Spinal cord (tissue), 9 donors: ENCODE measurements at regions not wholly inside any gene's neighbourhood (a gene's known extent, or its start where the extent isn't known, plus 50 kb on each side); places are given as distances from the start of the nearest gene placed in this dataset.

Experiments
- DNase-seq, 6 donors: peaks; one replicate each; pipeline versions ENCODE4 v3.0.0 to v3.0.0-alpha.2; 2013 to 2015; ENCODE audit warnings: low spot score in 6 of 6, low read depth in 4 of 6
- H3K27ac ChIP-seq: one replicate; pipeline ENCODE4 v1.5.1; 2013; ENCODE audit warnings: low read depth, low read length, control low read depth
- H3K27me3 ChIP-seq: one replicate; pipeline ENCODE4 v1.6.1; 2013; ENCODE audit warnings: low read length; ENCODE audit not compliant: control insufficient read depth, insufficient read depth
- H3K36me3 ChIP-seq: one replicate; pipeline ENCODE4 v1.6.1; 2013; ENCODE audit warnings: low read length; ENCODE audit not compliant: control insufficient read depth, insufficient read depth
- H3K4me1 ChIP-seq: one replicate; pipeline ENCODE4 v1.6.1; 2013; ENCODE audit warnings: low read length; ENCODE audit not compliant: control insufficient read depth, insufficient read depth
- H3K4me3 ChIP-seq: one replicate; pipeline ENCODE4 v1.5.1; 2013; ENCODE audit warnings: low read depth, low read length, control low read depth
- H3K9me3 ChIP-seq: one replicate; pipeline ENCODE4 v1.6.1; 2013; ENCODE audit warnings: low read length; ENCODE audit not compliant: control insufficient read depth, insufficient read depth
- WGBS: methylation state at CpG from one replicate; pipeline ENCODE4 v1.1.5; 2013; ENCODE audit warnings: missing lambda C conversion rate; ENCODE audit not compliant: insufficient coverage; 5-methylcytosine and 5-hydroxymethylcytosine counted together
- donor health status: healthy.

DNA sequence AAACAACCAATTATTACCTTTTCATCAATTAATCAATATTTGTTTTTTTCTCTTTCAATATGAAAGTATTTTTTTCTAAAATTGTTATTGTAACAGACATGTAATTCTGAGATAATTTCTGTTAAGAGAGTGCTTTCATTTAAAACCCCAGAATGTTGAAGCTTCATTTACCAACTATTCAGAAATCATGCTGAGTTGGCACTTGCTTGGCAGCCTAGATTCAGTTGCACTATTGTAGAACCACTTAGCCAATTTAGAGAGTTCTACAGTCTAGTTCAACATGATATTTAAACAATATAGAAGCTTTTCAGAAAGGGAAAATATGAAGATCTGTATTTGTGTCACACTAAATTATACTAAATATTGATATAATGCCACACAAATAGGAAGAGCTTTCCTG is 56.1 kb upstream of the NKAIN2 start:
- DNase-seq, result peak in 1 of 6 donors; percentile 22

DNA sequence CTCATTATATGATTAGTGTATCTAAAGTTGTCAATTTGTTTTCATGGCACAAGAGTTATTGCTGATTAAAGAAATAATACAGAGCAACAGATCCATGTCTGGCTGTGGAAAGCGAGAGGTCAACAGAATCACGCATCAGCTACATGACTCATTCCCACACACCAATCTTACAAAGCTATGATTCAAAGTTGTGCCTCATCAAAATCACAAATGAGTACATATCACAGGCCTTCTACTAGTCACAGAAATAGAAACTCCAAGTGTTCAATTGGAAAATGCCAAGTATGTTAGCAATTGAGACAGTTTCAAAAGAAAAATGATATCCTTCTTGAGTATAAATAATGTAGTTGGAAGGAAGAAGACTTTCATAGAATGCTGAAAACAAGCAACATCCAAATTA is 57.8 kb upstream of the NKAIN2 start:
- 93% methylated on average over 2 of the region's 2 CpGs for WGBS
- no peak overlapping the region for H3K4me3 ChIP-seq
- no peaks in the 10 kb centered on the region for H3K27me3 ChIP-seq
- no peak overlapping the region for H3K27ac ChIP-seq
- H3K4me1 ChIP-seq, result no peaks in the 10 kb centered on the region
- H3K9me3 ChIP-seq, result no peaks in the 10 kb centered on the region
- no peaks in the 10 kb centered on the region for H3K36me3 ChIP-seq
- peak in 1 of 6 donors; percentile 39 for DNase-seq

More for the DNA sequence above, 56.1 kb upstream of the NKAIN2 start:
- H3K36me3 ChIP-seq, result no peaks in the 10 kb centered on the region
- H3K27me3 ChIP-seq, result no peaks in the 10 kb centered on the region
- H3K9me3 ChIP-seq, result no peaks in the 10 kb centered on the region
- no peaks in the 10 kb centered on the region for H3K4me1 ChIP-seq
- no peak overlapping the region for H3K4me3 ChIP-seq
- H3K27ac ChIP-seq, result no peak overlapping the region

DNA sequence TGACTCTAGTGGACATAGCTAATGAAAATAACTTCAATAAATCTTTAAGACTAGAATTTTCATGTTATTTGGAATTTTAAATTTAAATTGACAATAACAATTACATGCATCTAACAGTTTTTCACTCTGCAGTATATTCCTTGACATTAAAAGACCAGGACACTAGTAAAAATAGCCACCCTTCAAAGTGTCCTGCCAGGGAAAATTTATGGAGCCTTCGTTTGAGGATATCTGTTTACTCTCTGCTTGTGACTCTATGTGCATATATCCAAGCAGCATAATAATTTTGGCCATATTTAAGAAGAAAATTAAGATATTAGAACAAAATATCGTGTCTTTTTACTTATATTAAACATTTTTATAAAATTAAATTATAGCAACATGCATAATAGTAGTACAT is 58.8 kb upstream of the NKAIN2 start:
- Histone ChIP-seq H3K36me3 (no peaks in the 10 kb centered on the region), H3K4me1 (no peaks in the 10 kb centered on the region), H3K4me3 (no peak overlapping the region), H3K9me3 (no peaks in the 10 kb centered on the region), H3K27ac (no peak overlapping the region), H3K27me3 (no peaks in the 10 kb centered on the region)
- WGBS, result no CpG with 5 or more reads among the region's 2 CpGs
- no peak for DNase-seq

DNA sequence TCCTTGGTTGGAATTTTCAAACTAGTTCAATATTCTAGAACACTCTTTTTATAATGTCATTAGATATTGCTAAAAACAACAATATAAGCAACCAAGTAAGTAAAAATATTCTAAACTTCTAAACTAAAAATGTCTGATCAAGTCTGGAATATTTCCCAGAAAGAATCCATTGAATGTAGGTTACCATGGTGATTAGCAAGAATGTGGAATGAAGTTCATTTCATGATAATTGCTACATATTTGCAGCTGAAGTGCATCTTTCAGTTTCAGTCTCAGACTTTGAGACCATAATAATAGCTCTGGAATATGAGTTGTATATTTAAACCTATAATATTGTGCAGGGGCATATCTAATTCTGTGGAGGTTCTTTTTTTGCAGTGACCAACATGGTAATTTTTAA is 61.0 kb upstream of the NKAIN2 start:
- DNase-seq, result peak in 4 of 6 donors; percentile 4 to 74 (median 42)
- Histone ChIP-seq H3K27me3 (no peaks in the 10 kb centered on the region), H3K27ac (peak overlapping the region; percentile 45), H3K36me3 (no peaks in the 10 kb centered on the region), H3K4me1 (no peaks in the 10 kb centered on the region), H3K9me3 (no peaks in the 10 kb centered on the region), H3K4me3 (no peak overlapping the region)

DNA sequence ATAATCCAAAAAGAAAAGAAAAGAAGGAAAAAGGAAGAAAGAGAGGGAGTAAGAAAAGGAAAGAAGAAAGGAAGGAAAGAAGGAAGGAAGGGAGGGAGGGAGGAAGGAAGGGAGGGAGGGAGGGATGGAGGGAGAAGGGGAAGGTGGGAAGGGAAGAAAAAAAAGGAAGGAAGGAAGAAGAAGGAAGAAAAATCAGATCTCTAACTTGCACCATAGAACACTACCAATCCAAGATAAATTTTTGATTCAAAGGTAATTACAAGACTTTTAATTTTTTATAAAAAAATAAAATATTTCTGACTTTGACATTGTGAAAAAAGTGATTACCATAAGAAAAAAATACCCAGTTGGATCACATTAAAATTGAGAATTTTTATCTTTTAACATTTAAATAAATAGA is 70.5 kb upstream of the NKAIN2 start:
- no peaks in the 10 kb centered on the region for H3K9me3 ChIP-seq
- no peak overlapping the region for H3K27ac ChIP-seq
- no peaks in the 10 kb centered on the region for H3K4me1 ChIP-seq
- H3K36me3 ChIP-seq, result no peaks in the 10 kb centered on the region
- no peaks in the 10 kb centered on the region for H3K27me3 ChIP-seq
- no peak for DNase-seq
- H3K4me3 ChIP-seq, result no peak overlapping the region

DNA sequence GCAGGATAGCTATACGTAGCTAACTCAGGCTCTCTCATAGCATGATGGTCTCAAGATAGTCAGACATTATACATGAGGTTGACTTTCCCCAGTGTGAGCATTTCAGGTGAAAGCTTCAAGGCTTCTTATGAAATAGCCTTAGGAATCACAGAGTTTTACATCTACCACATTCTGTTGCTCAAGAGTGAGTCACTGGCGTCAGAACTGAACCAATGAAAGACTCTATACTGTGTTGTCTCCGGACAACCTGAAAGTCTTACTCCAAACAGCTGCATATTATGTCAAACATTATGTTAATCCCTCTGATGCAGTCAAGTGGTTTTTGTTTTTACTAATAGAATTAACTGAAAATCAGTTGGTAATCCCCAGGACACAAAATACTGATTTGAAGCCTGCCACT is 79.8 kb upstream of the TRDN start:
- DNase-seq, result no peak
- 100% methylated on average over 1 of the region's 3 CpGs for WGBS

DNA sequence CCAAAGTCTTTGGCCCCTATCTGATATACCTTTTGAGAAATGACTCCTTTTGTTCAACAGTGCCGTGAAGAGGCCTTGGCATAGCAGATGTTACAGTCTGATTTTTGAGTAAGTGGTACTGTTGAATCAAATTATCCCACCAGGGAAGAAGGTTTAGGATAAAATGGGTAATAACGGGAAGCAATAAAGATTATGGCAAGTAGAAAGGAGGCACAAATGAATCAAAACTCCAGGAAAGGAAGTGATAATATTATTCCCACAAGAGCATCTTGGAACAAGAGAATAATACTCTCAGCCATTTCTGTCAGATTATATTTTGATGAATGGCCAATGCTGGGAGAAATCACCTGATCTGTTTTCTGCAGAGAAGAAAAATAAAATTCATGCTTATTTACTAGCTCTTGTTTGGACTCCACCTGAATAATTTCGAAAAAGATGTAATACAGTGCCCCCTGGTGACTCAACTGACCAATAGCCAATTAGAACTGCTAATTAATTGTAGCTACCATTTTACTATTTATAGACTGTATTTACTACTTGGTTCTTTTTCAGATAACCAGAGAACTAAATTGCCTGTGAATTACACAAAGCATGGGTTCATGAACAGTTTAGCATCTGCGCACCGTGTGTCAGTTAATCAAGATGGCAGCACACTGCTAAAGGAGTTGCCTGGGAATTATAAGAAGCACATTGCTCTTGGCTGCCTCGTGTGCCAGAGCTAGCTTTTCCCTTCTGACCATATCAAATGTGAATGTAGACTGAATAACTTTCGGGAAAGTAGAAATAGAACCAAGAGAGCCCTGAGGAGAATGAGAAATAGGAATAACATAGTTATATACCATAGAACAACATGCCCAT is 78.5 kb upstream of the TRDN start:
- no peaks in the 10 kb centered on the region for H3K36me3 ChIP-seq
- no peak overlapping the region for H3K4me3 ChIP-seq
- H3K27me3 ChIP-seq, result no peaks in the 10 kb centered on the region
- peak in 4 of 6 donors; percentile 2 to 91 (median 36) for DNase-seq
- no peaks in the 10 kb centered on the region for H3K9me3 ChIP-seq
- no peaks in the 10 kb centered on the region for H3K4me1 ChIP-seq
- H3K27ac ChIP-seq, result no peak overlapping the region
- WGBS, result 60% methylated on average over 1 of the region's 7 CpGs

More for the DNA sequence above, 79.8 kb upstream of the TRDN start:
- Histone ChIP-seq H3K36me3 (no peaks in the 10 kb centered on the region), H3K27ac (no peak overlapping the region), H3K4me3 (no peak overlapping the region), H3K27me3 (no peaks in the 10 kb centered on the region), H3K9me3 (no peaks in the 10 kb centered on the region), H3K4me1 (no peaks in the 10 kb centered on the region)

DNA sequence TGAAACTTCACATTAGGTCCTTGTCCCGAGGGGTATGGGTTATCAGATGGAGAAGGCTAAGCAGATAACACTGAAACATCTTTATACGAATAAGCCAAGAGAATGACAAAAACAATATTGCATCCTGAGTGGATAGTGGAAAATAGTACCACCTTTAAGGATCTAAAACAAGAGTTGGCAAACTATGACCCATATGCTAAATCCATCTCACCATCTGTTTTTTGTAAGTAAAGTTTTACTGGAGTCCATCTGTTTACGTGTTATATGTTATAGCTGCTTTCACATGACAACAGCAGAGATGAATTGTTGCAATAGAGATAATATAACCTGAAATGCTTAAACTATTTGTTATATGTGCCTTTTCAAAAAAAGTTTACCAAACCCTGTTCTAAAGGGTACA is 76.1 kb upstream of the TRDN start:
- Histone ChIP-seq H3K27me3 (no peaks in the 10 kb centered on the region), H3K36me3 (no peaks in the 10 kb centered on the region), H3K9me3 (no peaks in the 10 kb centered on the region), H3K4me1 (no peaks in the 10 kb centered on the region), H3K4me3 (no peak overlapping the region), H3K27ac (no peak overlapping the region)
- whole genome bisulfite sequencing, result no CpG with 5 or more reads among the region's 3 CpGs
- peak in 1 of 6 donors; percentile 76 for DNase-seq

DNA sequence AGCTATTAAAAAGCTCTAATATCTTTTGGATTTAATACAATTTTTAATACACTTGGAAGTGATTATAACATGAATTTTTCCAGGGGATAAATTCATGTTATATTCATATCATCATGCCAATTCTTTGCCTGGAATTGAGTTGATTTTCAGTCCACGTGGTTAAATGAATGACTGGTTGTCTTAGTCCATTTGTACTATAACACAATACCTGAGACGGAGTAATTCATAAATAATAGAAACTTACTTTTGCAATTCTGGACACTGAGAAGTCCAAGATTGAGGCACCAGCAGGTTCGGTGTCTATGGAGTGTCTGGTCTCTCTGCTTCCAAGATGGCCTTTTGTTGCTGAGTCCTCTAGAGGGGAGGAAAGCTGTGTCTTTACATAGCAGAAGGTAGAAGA is 66.2 kb upstream of the TRDN start:
- Histone ChIP-seq H3K4me1 (no peaks in the 10 kb centered on the region), H3K27me3 (no peaks in the 10 kb centered on the region), H3K9me3 (no peaks in the 10 kb centered on the region), H3K36me3 (no peaks in the 10 kb centered on the region), H3K27ac (no peak overlapping the region), H3K4me3 (no peak overlapping the region)
- DNase-seq, result no peak
- no CpG with 5 or more reads among the region's 3 CpGs for WGBS

DNA sequence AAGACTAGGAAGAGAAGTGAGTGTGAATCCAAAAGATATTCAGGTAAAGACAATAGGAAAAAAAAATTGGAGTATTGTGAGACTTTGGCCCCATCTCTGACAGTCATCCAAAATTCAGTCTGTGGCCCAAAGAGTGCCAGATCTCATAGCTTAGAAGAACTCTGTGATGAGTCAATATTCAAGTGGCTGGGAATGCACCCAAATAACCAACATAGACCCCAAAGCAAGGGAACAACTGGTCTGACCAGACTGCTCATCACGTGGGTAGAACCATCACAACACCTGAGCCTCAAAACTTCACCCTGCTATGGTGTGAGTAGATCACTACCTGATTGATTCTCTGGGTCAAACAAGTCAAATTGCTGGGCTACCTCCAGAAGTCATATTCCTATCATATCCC is 51.1 kb upstream of the TRDN start:
- no CpG with 5 or more reads among the region's 1 CpG for WGBS
- Histone ChIP-seq H3K4me1 (no peaks in the 10 kb centered on the region), H3K27me3 (no peaks in the 10 kb centered on the region), H3K36me3 (no peaks in the 10 kb centered on the region), H3K9me3 (no peaks in the 10 kb centered on the region), H3K4me3 (no peak overlapping the region), H3K27ac (no peak overlapping the region)
- no peak for DNase-seq
